Type B pancreatic cell (in vitro differentiated cells): ENCODE measurements at regions not wholly inside any gene's neighbourhood (a gene's known extent, or its start where the extent isn't known, plus 50 kb on each side); places are given as distances from the start of the nearest gene placed in this dataset.
"Not testable (repeated sequence)": the region's sequence is repeated elsewhere in the genome, so short reads cannot be mapped to it uniquely, and the experiment has no call there.

ENCODE experiments used
- DNase-seq: peaks from one replicate; pipeline ENCODE4 v3.0.0; 2021; ENCODE audit warnings: mixed read lengths; ENCODE audit not compliant: unreplicated experiment; ENCODE audit errors: extremely low spot score
- H3K27ac Mint-ChIP-seq: 2 replicates; pipeline ENCODE4 v1.8.0; 2021; ENCODE audit warnings: mild to moderate bottlenecking, mixed read lengths
- H3K27me3 Mint-ChIP-seq: 2 replicates; pipeline ENCODE4 v1.8.0; 2021; ENCODE audit warnings: mixed read lengths
- H3K36me3 Mint-ChIP-seq: 2 replicates; pipeline ENCODE4 v1.8.0; 2021; ENCODE audit warnings: mixed read lengths
- H3K4me1 Mint-ChIP-seq: one replicate; pipeline ENCODE4 v1.8.0; 2021; ENCODE audit warnings: mixed read lengths; ENCODE audit not compliant: unreplicated experiment
- H3K4me3 Mint-ChIP-seq: 2 replicates; pipeline ENCODE4 v1.8.0; 2021; ENCODE audit warnings: mild to moderate bottlenecking, mixed read lengths
- H3K9me3 Mint-ChIP-seq: 2 replicates; pipeline ENCODE4 v1.8.0; 2021; ENCODE audit warnings: mixed read lengths
- TF ChIP-seq, protein P1 (sequence below): fragments of 200-600 bp; sonication (generic); conservative IDR thresholded peaks from 2 replicates; pipeline ENCODE4 v1.5.0; 2021; ENCODE audit warnings: antibody characterized with exemption, mild to moderate bottlenecking

DNA sequence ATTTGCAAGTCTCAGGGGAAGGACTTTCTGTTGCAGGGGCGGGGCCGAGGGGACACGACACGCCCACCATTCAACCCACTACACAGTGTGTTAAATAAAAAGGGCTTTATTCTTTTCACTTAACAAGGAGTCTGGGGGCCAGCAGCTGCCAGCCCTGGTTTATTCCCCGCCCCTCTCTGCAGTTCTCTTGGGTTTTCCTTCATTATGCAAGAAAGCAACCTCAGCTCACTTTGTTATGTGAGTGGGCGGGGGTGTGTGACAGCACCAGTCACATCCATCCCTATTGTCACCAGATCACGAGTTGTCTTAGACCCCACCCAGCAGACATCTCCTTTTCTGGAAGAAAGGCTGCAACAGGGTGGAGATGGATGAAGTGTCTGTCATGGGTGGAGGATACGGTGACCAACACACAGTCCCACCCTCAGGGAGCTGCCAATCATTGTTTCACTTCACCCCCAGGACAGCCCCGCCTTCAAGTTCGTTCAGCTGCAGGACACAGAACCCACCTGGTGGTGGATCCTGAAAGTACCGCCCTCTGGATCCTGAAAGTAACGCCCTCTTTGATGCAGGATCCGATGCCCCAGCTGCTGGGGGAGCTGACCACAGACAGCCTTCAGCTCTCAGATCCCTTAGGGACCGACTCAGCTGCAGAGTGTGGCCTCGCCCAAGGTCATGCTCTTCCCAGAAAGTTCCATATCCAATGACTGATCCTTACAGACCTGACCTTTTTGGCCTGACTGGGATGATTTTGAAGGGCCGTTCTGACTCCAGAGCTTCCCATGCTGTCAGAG lies 79.6 kb downstream of the SMIM20 start:
- TF ChIP-seq, protein P1, sequence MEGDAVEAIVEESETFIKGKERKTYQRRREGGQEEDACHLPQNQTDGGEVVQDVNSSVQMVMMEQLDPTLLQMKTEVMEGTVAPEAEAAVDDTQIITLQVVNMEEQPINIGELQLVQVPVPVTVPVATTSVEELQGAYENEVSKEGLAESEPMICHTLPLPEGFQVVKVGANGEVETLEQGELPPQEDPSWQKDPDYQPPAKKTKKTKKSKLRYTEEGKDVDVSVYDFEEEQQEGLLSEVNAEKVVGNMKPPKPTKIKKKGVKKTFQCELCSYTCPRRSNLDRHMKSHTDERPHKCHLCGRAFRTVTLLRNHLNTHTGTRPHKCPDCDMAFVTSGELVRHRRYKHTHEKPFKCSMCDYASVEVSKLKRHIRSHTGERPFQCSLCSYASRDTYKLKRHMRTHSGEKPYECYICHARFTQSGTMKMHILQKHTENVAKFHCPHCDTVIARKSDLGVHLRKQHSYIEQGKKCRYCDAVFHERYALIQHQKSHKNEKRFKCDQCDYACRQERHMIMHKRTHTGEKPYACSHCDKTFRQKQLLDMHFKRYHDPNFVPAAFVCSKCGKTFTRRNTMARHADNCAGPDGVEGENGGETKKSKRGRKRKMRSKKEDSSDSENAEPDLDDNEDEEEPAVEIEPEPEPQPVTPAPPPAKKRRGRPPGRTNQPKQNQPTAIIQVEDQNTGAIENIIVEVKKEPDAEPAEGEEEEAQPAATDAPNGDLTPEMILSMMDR = peak; percentile 72
- no peak overlapping the region for H3K4me3 Mint-ChIP-seq
- no peaks in the 10 kb centered on the region for H3K9me3 Mint-ChIP-seq
- H3K27me3 Mint-ChIP-seq = peaks cover 4% of the 10 kb centered on the region
- H3K27ac Mint-ChIP-seq = peak overlapping the region; percentile 74
- DNase-seq = no peak
- peaks cover 10% of the 10 kb centered on the region for H3K4me1 Mint-ChIP-seq
- H3K36me3 Mint-ChIP-seq = no peaks in the 10 kb centered on the region

DNA sequence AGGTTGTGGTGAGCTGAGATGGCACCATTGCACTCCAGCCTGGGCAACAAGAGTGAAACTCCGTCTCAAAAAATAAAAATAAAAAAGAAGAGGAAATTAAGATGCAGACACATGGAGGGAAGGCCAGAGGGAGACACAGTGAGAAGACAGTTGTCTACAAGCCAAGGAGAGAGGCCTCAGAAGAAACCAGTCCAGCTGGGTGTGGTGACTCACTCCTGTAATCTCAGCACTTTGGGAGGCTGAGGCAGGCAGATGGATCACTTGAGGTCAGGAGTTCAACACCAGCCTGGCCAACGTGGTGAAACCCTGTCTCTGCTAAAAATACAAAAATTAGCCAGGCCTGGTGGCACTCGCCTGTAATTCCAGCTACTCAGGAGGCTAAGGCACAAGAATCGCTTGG lies 80.6 kb downstream of the SMIM20 start:
- DNase-seq, H3K4me3 Mint-ChIP-seq, H3K9me3 Mint-ChIP-seq, H3K27me3 Mint-ChIP-seq, H3K36me3 Mint-ChIP-seq, H3K27ac Mint-ChIP-seq: not testable (repeated sequence)
- H3K4me1 Mint-ChIP-seq = peaks cover 10% of the 10 kb centered on the region

DNA sequence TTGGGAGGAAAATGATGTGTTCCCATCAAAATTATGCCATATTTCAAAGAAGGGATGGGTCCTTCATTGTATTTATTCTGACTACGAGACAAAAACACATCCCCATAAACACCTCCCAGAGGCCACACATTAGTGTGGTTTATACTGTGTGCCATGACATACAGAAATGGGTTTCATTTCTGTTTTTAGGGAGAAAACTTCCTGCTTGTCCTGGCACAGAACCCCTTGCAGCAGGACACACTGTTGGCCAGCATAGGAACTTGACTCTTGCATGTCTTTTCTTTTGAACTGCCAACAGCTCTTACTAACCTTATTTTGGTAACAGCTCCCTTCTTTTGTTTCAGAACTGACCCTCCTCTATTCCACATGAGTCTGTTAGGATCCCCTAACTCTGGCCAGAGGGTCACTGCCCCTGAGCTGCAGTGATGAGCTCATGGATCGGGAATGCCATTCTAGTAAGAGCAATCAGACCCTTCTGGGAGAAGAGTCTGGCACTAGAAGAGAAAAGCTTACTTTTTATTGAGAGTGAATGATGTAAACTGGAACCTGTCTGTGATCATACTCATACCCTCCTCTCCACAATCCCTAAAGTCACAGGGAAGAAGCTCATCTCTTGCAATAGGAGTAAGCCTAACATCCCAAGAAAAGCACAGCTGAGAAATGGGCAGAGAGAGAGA lies 86.4 kb downstream of the SMIM20 start:
- TF ChIP-seq, protein P1 = no peak
- Mint-ChIP-seq H3K9me3 (no peaks in the 10 kb centered on the region), H3K4me1 (no peaks in the 10 kb centered on the region), H3K36me3 (no peaks in the 10 kb centered on the region), H3K27ac (no peak overlapping the region), H3K27me3 (peaks cover 4% of the 10 kb centered on the region), H3K4me3 (no peak overlapping the region)
- DNase-seq = no peak

DNA sequence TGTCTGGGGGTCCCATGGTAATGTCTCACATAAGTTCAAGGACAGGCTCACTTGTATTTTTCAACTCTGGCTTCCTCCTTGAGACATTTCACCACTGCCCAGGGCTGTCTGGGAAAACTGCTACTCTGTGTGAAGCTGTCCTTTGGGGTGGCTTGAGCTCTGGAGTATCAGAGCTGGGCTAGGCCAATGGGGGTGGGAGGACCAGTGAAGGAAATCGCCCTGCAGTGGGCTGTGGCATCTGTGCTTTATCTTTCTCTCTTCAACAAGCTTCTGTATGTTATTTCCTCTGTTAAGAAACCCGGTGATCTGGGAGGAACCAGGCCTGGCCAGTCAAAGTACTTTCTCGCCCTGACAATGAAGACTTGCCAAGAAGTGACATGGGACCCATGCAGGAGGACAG lies 87.4 kb downstream of the SMIM20 start:
- no peak for DNase-seq

DNA sequence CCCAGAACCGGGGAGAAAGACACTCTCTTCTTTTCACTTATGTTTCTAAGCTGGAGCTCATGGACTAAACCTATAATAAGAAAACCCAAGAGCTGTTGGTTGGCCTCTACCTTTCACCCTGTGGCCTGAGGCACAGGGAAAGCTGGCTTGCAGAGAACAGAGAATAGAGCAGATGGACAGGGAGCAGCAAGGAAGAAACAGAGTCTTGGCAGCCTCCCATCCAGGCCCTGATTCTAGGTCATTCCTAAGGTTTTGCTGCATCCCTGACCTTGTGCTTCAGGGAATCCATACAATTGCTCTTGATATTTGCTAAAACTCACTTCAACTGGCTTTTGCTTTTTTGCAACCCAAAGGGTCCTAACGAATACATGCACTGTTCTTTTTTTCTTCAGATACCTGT lies 87.8 kb downstream of the SMIM20 start:
- Mint-ChIP-seq H3K36me3 (no peaks in the 10 kb centered on the region), H3K27me3 (peaks cover 8% of the 10 kb centered on the region), H3K9me3 (no peaks in the 10 kb centered on the region), H3K27ac (no peak overlapping the region), H3K4me3 (no peak overlapping the region), H3K4me1 (no peaks in the 10 kb centered on the region)
- TF ChIP-seq, protein P1 = no peak
- no peak for DNase-seq

More for the DNA sequence above, 87.4 kb downstream of the SMIM20 start:
- Mint-ChIP-seq H3K4me3 (no peak overlapping the region), H3K9me3 (no peaks in the 10 kb centered on the region), H3K27ac (no peak overlapping the region), H3K4me1 (no peaks in the 10 kb centered on the region), H3K27me3 (peaks cover 8% of the 10 kb centered on the region), H3K36me3 (no peaks in the 10 kb centered on the region)
- TF ChIP-seq, protein P1 = no peak

DNA sequence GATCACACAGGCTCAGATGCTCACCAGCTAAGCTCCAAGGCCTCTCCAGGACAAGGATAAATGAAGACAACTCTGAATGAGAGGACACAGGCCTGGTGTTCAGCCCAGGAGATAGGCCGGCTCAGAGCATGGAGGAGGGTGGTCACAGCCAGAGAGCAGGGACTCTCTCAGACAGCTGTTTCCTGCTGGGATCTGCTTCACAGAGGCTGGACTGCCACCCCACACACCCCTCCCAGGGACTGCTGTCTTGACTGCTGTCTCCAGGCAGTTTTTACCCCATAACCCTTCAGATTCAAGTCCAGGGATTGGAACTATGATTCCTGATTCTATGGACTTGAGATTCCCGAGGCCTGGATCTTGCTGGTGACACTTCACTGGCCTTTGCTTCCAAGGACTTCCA lies 89.0 kb downstream of the SMIM20 start:
- Mint-ChIP-seq H3K27me3 (peaks cover 8% of the 10 kb centered on the region), H3K36me3 (no peaks in the 10 kb centered on the region), H3K4me1 (no peaks in the 10 kb centered on the region), H3K4me3 (no peak overlapping the region), H3K27ac (no peak overlapping the region), H3K9me3 (no peaks in the 10 kb centered on the region)
- no peak for DNase-seq
- TF ChIP-seq, protein P1 = no peak
